ENCODE measurements at regions not wholly inside any gene's neighbourhood (a gene's known extent, or its start where the extent isn't known, plus 50 kb on each side); places are given as distances from the start of the nearest gene placed in this dataset.
A peak's percentile ranks its signal among the peaks of the same experiment; 100 is the strongest.

DNA sequence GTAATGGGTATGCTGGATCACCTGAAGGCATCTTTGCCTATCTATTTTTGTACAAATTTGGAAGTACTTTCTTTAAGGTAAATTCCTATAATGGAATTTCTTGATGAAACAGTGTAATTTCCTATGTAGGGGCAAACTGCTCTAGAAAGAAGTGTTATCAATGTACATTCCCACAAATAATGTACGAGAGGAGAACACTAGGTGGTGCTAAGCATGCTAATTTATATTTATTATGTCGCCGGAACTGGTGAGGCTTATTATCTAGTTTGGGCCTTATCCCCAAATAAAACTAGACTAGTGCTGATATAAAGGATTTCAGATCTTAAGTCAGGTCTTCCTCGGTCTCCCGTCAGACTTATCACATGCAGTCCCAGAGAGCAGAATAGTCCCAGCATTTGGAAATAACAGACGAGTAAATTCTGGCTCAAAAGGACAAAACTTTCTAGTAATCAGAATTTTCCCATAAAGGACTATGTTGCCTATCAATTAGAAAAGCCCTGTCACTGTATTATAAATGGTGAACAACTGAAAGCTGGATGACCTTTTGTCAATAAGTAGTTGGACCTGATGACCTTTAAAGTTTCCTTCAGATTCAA, 86.9 kb upstream of the RBBP8 start:
- intact Hi-C loops (cut with DNase I): no loop called here
- DNase-seq: peak in 1 of 42 donors; percentile 6

DNA sequence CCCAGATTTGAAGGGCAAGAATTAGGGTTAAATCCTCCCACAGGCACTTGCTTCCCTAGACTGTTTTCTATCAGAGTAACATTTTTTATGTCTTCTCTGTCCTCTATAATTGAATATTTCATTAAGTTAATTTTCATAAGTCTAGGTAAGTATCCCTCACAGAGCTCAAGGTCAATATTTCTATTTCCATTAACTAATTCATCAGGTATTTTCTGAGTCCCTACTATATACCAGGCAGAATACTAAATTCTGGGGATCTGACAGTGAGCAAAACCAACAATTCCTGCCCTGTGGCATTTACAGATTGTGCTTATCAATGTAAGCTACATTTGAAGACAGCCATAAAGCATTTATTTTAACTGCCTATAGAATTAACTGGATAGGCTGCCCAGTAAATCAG, 86.4 kb upstream of the RBBP8 start:
- intact Hi-C loops (cut with DNase I): no loop called here
- DNase-seq: no peak

- intact Hi-C loops (cut with DNase I): no loop called here
- DNase-seq: no peak
Observed at GRCh38 chr18:22847392-22847791, 85.7 kb upstream of the RBBP8 start.

DNA sequence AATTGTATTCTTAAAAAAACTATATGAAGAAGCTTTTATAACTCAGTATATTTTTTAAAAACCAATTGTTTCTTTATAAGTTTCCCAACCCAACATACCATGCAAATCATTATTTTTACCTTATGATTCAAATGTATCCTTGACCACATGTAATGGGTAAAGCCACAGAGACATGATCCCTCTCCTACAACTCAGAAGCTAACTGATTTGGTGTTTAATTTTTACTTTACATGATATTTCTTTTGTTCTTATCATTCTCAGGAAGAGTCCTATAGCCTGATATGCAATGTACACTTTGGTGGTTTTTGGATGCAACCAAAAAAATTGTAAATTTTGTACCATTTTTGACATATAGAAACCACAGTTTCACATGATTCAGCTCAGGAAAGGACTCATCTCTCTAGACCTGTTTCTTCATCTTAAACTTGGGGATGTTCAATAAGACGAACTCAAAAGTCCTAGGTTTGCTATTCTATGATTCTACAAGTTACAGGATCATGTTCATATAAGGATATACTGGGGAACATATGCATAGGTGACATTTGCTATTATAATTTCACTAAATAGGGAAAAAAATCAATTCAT, 85.2 kb upstream of the RBBP8 start:
- intact Hi-C loops (cut with DNase I): no loop called here
- DNase-seq: no peak

DNA sequence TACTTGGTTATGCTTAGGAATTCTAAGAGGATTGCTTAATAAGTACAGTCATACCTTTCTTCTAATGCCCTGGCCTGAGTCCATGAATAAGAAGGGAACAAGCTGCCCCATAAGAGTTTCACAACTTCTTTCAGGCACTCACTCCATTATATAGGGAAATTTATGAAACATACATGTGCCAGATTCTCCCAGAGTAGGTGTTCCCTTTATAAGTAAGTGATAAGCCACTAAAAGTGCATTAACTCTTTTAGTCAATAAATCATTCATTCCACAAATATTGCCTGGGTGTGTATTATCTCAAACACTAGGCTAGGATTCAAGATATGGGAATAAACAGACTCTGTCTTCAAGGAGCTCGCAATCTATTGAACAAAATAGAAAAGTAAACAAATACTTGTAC, 84.5 kb upstream of the RBBP8 start:
- intact Hi-C loops (cut with DNase I): no loop called here
- no peak for DNase-seq

GRCh38 chr18:22856870-22857269, 76.3 kb upstream of the RBBP8 start:
- DNase-seq: no peak
- intact Hi-C loops (cut with DNase I): no loop called here

GRCh38 chr18:22858121-22858520, 75.0 kb upstream of the RBBP8 start:
- DNase-seq: no peak
- intact Hi-C loops (cut with DNase I): no loop called here

DNA sequence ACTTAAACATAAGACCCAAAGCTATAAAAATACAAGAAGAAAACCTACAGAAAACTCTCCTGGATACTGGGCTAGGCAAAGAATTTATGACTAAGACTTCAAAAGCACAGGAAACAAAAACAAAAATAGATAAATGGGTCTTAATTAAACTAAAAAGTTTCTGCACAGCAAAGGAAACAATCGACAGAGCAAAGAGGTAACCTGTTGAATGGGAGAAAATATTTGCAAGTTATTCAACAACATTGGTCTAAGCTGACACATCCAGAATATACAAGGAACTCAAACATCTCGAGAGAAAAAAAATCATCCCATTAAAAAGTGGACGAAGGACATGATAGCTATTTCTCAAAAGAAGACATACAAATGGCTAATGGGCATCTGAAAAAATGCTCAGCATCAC, 72.3 kb upstream of the RBBP8 start:
- no peak for DNase-seq
- intact Hi-C loops (cut with DNase I): no loop called here

GRCh38 chr18:22865354-22866116, 67.6 kb upstream of the RBBP8 start:
- no peak for DNase-seq
- intact Hi-C loops (cut with DNase I): no loop called here

DNA sequence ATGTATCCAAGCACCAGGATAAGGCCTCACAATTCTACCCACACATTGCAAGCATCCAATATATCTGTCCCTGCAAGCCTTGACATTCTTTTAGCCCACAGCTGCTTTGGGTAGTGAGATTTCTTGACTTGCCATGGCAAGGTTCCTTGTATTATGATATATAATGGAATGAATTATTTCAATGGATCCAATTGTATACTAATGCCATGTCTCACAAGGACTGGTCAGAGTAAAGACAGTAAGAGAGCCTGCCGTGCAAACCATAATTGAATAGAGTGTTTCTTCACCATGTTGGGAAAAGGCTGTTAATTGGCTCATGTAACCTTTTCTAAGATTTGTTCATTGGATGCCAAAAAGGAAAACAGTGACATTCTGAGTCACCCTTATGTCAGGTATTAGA, 64.3 kb upstream of the RBBP8 start:
- no peak for DNase-seq
- intact Hi-C loops (cut with DNase I): no loop called here

DNA sequence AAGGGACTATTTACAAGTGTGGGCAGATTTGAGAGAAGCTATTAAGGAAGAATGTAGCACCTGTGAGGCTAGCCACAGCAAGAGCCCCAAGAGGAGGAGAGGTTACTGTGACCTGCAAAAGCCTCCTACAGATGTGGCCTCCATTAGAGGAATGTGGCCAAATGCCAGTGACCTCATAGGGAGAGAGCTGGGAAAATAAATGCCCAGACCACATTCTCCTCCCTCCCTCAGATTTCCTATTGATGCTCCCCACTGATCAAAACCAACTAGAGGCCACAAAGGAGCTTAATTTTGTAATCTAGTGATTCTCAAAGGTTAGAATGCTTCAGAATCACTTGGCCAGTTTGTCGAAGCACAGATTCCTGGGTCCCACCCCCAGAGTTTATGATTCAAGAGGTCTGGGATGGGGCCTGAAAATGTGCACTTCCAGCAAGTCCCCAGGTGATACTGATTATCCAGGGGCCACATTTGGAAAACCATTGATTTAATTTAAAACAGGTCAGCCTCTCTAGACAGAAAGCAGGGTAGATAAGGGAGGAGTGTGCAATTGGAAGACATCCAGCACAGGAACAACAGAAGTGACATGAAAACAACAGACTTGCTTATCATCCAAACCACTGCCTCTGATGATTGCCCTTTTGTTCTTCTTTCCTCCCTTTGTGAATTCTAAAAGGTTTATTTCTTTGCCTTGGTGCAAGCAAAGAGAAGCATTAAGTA, 61.2 kb upstream of the RBBP8 start:
- intact Hi-C loops (cut with DNase I): no loop called here
- no peak for DNase-seq

DNA sequence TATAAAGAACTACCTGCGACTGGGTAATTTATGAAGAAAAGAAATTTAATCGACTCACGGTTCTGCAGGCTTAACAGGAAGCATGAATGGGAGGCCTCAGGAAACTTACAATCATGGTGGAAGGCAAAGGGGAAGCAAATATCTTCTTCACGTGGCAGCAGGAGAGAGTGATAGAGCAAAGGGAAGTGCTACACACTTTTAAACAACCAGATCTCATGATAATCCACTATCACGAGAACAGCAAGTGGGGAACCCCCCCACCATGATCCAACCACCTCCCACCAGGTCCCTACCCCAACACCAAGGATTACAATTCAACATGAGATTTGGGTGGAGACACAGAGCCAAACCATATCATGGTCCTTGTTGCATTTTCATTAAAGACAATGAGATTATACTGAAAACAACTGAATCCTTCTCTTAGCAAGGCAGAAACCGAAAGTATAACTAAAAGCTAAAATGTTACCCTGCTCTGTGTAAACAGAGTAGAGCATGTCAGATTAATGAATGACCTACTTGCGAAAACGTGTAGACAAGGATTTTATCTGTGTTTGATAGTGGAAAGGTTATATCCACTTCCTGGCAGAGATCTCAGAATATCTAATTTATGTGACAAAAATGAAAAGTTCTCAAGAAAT, 60.1 kb upstream of the RBBP8 start:
- intact Hi-C loops (cut with DNase I): no loop called here
- DNase-seq: no peak

DNA sequence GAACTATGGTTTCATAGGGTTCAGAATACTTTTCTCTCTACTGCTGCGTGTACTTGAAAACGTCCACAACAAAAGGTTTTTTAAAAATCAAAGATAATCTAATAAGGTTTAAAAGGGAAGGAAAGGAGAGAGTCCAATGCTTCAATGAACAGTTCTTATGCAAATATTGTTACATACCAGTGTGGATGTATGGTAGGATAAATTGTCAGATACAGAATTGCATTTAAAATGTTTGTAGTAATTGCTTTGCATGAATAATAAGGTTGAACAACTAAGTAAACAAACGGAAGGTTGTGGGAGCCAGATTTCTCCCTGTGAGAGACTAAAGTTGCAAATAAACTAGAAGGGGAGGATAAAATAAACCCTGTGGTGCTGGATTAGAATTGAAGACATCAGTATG, 53.8 kb upstream of the RBBP8 start:
- intact Hi-C loops (cut with DNase I): no loop called here
- no peak for DNase-seq

DNA sequence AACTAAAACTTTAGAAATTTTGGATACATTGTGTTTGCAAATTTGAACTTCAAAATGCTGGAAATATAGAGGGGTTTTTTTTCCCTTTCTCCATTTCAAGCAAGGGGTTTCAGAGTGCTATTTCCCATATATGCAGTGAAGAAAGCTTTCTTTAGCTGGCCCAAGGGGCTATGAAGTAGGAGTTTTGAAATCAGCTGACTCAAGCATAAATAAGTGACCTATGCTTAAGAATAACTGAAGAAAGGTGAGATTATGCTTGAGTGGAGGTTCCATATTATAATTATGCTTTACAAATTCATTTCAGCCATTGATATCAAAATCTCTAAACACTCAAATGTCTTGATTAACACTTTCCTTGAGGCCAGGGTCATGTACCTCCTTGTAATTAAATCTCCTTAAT, 51.0 kb upstream of the RBBP8 start:
- intact Hi-C loops (cut with DNase I): no loop called here
- no peak for DNase-seq

- DNase-seq: no peak
- intact Hi-C loops (cut with DNase I): no loop called here
Observed at GRCh38 chr18:22883179-22883578, 49.9 kb upstream of the RBBP8 start.

All from head of caudate nucleus (tissue), 42 donors.